ENCODE measurements at regions not wholly inside any gene's neighbourhood (a gene's known extent, or its start where the extent isn't known, plus 50 kb on each side); places are given as distances from the start of the nearest gene placed in this dataset.

DNA sequence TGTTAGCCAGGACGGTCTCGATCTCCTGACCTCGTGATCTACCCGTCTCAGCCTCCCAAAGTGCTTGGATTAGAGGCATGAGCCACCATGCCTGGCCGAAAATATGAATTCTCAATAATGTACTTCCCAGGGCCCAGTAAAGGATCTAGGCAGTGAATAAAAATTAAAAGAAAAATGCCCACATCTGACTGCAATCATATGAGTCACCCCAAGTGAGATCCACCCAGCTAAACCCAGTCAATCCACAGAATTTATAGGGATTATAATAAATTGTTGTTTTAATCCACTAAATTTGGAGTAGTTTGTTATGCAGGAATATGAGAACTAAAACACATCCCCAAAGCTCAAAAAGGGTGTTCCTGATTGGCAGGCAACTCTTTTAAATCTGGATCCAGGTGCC lies 93.5 kb upstream of the STK39 start:
- DNase-seq, result no peak

GRCh38 chr2:168343586-168343985 lies 96.2 kb upstream of the STK39 start:
- no peak for DNase-seq

GRCh38 chr2:168344706-168345105 lies 97.3 kb upstream of the STK39 start:
- DNase-seq, result no peak

- no peak for DNase-seq
These were observed 98.2 kb upstream of the STK39 start for GRCh38 chr2:168345601-168346000.

DNA sequence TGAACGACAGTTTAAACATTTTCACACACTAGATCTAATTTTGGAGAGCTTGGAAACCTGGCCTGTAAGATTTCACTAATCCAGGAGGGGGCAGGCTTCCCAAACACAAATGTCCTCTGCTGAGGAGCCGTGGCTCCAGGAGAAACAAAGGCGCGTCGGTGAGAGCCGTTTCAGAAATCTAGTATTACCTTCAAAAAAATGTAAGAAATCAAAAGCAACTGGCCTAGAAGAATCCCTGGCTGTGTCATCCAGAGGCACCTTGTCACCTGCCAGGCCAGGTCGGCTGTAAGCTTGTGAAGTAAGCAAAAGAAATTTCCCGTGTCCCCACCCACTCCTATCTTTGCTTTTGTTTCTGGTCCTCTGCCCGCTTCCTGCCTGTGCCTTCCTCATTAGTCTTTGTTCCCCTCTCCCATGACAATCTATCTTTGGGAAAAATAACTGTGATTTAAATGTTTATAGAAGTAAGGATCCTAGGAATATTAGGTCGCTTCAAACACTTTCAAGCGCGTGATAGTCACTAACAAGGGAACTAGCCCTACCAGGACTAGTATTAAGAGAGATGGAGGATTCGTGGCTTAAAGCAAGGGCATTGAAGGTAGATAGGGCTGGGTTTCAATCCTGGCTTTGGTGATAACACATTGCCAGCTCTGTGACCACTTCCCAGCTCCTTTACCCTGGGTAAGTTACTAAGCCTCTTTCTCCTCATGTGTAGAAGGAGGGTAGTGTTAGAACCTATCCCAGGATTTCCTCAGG lies 99.5 kb upstream of the STK39 start:
- peak; percentile 90 for DNase-seq

DNA sequence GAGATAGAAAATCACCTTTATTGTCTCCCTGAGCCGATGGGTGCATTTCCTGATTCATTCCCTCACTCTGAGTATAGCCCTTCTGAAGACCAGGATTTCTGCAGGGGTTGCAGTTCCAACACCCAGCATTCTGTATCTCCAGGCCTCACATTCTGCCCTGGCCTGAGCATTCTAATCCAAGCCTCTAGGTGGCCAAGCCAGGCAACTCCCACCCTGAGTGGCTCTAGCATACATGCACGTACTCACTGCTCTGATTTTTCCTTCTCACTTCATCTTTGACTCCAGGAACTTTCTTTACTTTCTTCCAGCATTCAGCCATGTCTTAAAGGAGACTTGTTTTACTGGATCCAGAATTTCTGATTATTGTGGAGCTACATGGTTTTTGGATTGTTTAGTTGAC lies 100.7 kb upstream of the STK39 start:
- DNase-seq, result peak; percentile 43

DNA sequence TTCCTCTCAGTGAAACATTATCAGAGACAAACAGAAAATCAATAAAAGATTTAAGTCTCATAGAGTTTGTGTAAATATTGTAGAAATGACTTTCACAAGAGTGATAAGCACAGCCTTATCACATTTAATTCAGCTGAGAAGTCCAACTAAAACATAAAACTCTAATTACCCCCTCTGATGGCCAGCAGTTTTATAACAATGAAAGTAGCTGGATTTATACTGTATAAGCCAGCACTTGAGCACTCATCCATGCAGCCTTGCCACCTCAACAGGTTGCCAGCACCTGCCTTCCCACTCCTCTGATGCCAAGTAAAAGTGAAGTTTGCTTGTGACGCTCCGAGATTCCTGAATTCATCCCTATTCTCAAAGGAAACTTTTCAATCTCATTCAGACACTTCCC lies 103.0 kb upstream of the STK39 start:
- no peak for DNase-seq

GRCh38 chr2:168353251-168353650 lies 102.8 kb upstream of the CERS6 start:
- no peak for DNase-seq

DNA sequence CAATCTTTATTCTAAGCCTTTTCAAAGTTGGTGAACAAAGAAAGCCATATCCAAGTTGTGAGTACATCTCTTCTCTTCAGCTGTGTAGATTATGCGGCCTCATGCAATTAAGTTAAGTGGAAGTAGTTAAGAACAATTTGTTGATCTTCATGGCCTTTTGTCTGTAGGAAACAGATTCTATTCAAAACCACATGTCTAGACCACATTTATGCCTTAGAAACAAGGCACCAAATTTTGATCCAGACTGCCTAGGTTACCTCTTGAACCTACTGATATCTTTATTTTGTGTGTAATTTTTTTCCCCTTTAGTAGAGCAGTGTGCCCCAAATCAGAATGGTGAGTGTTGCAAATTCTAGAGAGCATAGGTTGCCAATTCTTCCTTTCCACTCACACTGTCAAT lies 101.6 kb upstream of the CERS6 start:
- DNase-seq, result no peak

DNA sequence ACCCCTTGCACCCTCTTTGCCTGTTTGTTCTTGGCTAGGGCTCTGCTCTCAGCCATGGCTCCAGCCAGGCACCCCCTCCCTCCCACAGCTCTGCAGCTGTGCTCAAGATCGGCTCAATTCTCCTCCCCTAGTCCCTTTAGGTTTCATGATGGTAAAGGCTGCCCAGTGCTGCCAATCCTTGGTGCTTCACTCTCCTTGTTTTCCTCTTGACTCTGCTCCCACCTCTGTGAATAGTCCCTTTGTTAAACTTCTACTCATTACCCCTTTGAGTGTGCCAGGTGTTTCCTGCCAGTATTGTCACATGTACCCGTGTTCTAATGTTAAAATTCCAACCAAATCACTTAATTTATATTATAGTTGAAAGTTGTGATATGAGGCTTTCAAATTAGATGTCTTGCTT lies 101.0 kb upstream of the CERS6 start:
- no peak for DNase-seq

GRCh38 chr2:168355779-168356476 lies 100.1 kb upstream of the CERS6 start:
- no peak for DNase-seq

- no peak for DNase-seq
These were observed 99.6 kb upstream of the CERS6 start for GRCh38 chr2:168356477-168356835.

- DNase-seq, result no peak
These were observed 98.1 kb upstream of the CERS6 start for GRCh38 chr2:168357797-168358472.

DNA sequence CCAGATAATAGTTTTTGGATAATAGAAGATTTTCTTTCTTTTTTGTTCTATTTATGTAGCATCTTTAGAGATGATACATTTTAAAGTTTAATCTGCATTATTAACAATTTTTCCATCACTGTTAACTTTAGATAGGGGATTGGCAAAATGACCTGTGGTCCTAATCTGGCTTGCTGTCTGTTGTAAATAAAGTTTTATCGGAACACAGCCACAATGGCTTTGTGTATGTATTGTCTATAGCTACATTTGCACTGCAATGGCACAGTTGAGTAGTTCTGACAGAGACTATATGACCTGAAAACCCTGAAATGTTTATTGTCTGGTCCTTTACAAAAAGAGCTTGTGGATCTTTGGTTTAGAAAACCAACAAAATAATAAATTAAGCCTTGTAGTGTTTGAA lies 97.0 kb upstream of the CERS6 start:
- DNase-seq, result no peak

DNA sequence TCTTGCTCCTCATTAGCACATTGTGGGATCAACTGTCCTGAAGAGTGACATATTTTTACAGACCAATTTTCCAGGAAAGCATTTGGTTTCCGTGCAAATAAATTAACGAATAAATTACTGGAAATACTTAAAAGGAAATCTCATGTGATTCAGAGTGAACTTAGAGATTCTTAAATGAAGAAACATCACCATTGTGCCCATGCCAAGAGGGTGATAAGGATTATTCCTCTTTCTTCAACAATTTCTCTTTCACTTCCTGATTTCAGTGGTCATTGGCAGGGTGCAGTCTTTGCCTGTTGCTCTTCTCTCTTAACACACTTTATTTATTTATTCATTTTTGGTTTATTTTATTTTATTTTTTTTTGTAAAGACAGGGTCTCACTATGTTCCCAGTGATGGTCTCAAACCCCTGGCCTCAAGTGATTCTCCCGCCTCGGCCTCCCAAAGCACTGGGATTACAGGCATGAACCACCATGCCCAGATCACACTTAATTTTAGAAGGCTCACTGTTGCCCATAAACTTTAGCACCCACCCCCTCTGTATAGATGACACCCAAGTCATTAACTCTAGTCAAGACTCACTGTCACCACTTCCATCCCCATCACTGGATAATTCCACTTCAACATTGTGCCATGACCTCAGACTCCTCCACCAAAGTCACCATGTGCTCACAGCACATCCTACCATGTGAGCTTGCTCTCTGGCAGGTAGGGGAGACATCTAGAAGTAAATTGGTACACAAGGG lies 92.6 kb upstream of the CERS6 start:
- DNase-seq, result no peak

DNA sequence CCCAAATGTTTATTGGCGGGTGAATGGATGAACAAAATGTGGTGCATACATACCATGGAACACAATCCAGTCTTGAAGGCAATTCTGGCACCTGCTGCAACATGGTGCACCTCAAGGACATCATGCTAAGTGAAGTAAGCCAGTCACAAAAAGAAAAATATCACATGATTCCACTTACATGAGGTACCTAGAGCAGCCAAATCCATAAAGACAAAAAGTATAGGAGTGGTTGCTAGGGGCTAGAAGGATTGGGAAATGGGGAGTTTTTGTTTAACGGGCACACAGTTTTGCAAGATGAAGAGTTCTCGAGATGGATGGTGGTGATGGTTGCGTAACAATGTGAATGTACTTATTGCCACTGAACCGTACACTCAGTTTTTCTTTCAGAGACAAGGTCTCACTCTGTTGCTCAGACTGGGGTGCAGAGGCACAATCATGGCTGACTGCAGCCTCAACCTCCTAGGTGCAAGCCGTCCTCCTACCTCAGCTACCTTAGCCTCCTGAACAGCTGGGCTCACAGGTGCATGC lies 90.9 kb upstream of the CERS6 start:
- DNase-seq, result no peak

GRCh38 chr2:168369031-168369430 lies 87.0 kb upstream of the CERS6 start:
- DNase-seq, result no peak

- no peak for DNase-seq
These were observed 84.6 kb upstream of the CERS6 start for GRCh38 chr2:168371273-168372019.

- no peak for DNase-seq
These were observed 82.6 kb upstream of the CERS6 start for GRCh38 chr2:168373468-168373867.

DNA sequence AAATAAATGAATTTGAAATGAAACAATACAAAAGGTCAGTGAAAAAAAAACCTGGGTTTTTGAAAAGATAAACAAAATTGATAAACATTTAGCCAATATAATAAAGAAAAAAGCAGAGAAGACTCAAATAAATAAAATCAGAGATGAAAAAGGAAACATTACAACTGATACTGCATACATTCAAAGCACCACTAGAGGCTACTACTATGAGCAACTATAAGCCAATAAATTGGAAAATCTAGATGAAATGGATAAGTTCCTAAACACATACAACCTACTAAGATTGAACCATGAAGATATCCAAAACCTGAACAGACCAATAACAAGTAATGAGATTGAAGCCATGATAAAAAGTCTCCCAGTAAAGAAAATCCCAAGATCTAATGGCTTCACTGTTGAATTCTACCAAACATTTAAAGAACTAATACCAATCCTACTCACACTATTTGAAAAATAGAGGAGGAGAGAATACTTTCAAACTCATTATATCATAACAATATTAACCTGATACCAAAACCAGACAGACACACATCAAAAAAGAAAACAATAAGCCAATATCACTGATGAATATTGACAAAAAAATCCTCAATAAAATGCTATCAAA lies 80.8 kb upstream of the CERS6 start:
- DNase-seq, result no peak

DNA sequence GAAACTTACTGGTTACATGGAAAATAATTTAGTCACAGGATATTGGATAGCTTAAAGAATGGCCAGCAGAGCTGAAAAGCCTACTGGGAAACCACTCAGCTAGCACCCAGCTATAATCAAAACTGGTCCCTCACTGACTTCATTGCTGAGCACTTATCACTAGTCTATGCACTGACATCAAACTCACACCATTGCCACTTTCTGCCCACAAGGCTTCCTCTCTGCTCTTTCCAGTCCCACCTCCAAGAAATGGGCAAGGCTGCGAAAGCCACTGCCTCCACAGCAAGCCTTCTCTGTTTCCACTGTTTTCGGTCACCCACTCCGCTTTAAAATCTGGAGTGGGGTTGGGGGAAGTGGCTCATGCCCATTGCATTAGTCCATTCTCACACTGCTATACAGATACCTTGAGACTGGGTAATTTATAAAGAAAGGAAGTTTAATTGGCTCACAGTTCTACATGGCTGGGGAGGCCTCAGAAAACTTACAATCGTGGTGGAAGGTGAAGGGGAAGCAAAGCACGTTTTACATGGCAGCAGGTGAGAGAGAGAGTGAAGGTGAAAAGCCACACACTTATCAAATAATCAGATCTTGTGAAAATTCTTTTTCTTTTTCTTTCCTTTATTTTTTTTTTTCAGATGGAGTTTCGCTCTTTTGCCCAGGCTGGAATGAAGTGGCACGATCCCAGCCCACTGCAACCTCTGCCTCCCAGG lies 77.0 kb upstream of the CERS6 start:
- DNase-seq, result no peak

Measured in retina (tissue), 1 donor.